ENCODE measurements at regions not wholly inside any gene's neighbourhood (a gene's known extent, or its start where the extent isn't known, plus 50 kb on each side); places are given as distances from the start of the nearest gene placed in this dataset.
A peak's percentile ranks its signal among the peaks of the same experiment; 100 is the strongest.

- TF ChIP-seq AKAP8 (CRISPR knock-in tag; IDR thresholded peaks at IDR 0.05) (no peak), SP5 (CRISPR knock-in tag; IDR thresholded peaks at IDR 0.05; ENCODE audit: borderline replicate concordance, low read depth) (no peak), MAF1 (CRISPR knock-in tag; IDR thresholded peaks at IDR 0.05; ENCODE audit: borderline replicate concordance) (no peak), SIX4 (CRISPR knock-in tag; IDR thresholded peaks at IDR 0.05) (no peak), PLSCR1 (CRISPR knock-in tag; IDR thresholded peaks at IDR 0.05; ENCODE audit: borderline replicate concordance) (no peak), RNF2 (conservative IDR thresholded peaks at IDR 0.05; ENCODE audit: low read depth) (no peak), ZNF101 (CRISPR knock-in tag; IDR thresholded peaks at IDR 0.05; ENCODE audit: borderline replicate concordance, low read depth) (no peak), IKZF4 (CRISPR knock-in tag; IDR thresholded peaks at IDR 0.05; ENCODE audit: borderline replicate concordance, low read depth, not compliant biosample characterization) (no peak), CREB1 (IDR thresholded peaks at IDR 0.05) (peak; percentile 20; the same call in 1 of the 2 replicates), CREB1 (CRISPR knock-in tag; IDR thresholded peaks at IDR 0.05) (peak; percentile 36; the same call in 1 of the 2 replicates), FLYWCH1 (CRISPR knock-in tag; IDR thresholded peaks at IDR 0.05) (no peak), ZSCAN22 (CRISPR knock-in tag; IDR thresholded peaks at IDR 0.05) (no peak), NR3C1 (CRISPR knock-in tag; IDR thresholded peaks at IDR 0.05) (no peak), LBX2 (CRISPR knock-in tag; IDR thresholded peaks at IDR 0.05; ENCODE audit: borderline replicate concordance) (no peak), MED13 (CRISPR knock-in tag; IDR thresholded peaks at IDR 0.05) (no peak), ZNF768 (CRISPR knock-in tag; IDR thresholded peaks at IDR 0.05) (no peak), NBN (conservative IDR thresholded peaks at IDR 0.05) (no peak), ZNF598 (CRISPR knock-in tag; IDR thresholded peaks at IDR 0.05; ENCODE audit: borderline replicate concordance) (no peak), ZFY (CRISPR knock-in tag; IDR thresholded peaks at IDR 0.05) (no peak), SALL1 (CRISPR knock-in tag; IDR thresholded peaks at IDR 0.05) (no peak; the same call in 1 of the 2 replicates), GATAD2A (CRISPR knock-in tag; IDR thresholded peaks at IDR 0.05) (0 out of 2 replicates have a peak, but pooled peaks have one; percentile 11), TCF7 (IDR thresholded peaks at IDR 0.05; ENCODE audit: low read depth) (peak; percentile 70), CHD2 (IDR thresholded peaks at IDR 0.05; ENCODE audit: low read depth, low read length) (no peak), SUZ12 (IDR thresholded peaks at IDR 0.05; ENCODE audit: low read depth, low read length) (no peak), PBX2 (CRISPR knock-in tag; IDR thresholded peaks at IDR 0.05) (no peak), ZNF850 (CRISPR knock-in tag; conservative IDR thresholded peaks at IDR 0.05) (no peak)
- TF ChIP-seq, protein P1, sequence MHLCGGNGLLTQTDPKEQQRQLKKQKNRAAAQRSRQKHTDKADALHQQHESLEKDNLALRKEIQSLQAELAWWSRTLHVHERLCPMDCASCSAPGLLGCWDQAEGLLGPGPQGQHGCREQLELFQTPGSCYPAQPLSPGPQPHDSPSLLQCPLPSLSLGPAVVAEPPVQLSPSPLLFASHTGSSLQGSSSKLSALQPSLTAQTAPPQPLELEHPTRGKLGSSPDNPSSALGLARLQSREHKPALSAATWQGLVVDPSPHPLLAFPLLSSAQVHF (CRISPR knock-in tag; IDR thresholded peaks at IDR 0.05) = no peak
- TF ChIP-seq, protein P2, sequence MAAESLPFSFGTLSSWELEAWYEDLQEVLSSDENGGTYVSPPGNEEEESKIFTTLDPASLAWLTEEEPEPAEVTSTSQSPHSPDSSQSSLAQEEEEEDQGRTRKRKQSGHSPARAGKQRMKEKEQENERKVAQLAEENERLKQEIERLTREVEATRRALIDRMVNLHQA (CRISPR knock-in tag; IDR thresholded peaks at IDR 0.05) = no peak
- TF ChIP-seq, protein P3, sequence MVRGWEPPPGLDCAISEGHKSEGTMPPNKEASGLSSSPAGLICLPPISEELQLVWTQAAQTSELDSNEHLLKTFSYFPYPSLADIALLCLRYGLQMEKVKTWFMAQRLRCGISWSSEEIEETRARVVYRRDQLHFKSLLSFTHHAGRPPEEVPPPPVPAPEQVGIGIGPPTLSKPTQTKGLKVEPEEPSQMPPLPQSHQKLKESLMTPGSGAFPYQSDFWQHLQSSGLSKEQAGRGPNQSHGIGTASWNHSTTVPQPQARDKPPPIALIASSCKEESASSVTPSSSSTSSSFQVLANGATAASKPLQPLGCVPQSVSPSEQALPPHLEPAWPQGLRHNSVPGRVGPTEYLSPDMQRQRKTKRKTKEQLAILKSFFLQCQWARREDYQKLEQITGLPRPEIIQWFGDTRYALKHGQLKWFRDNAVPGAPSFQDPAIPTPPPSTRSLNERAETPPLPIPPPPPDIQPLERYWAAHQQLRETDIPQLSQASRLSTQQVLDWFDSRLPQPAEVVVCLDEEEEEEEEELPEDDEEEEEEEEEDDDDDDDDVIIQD (CRISPR knock-in tag; IDR thresholded peaks at IDR 0.05; ENCODE audit: low read depth) = peak; percentile 61; the same call in 1 of the 2 replicates
Measured at GRCh38 chr16:13436641-13437412, 483.1 kb upstream of the ERCC4 start (continued).
